ENCODE measurements at regions not wholly inside any gene's neighbourhood (a gene's known extent, or its start where the extent isn't known, plus 50 kb on each side); places are given as distances from the start of the nearest gene placed in this dataset.

- no peak overlapping the region for H3K4me3 ChIP-seq (ENCODE audit: low read depth, low read length)
- DNase-seq (ENCODE audit: low read depth), result no peak
- no peak for TF ChIP-seq CTCF (IDR thresholded peaks at IDR 0.05; ENCODE audit: low read depth, low read length, missing control alignments)
Observed at GRCh38 chr10:33643042-33643441, 308.6 kb upstream of the NRP1 start.

DNA sequence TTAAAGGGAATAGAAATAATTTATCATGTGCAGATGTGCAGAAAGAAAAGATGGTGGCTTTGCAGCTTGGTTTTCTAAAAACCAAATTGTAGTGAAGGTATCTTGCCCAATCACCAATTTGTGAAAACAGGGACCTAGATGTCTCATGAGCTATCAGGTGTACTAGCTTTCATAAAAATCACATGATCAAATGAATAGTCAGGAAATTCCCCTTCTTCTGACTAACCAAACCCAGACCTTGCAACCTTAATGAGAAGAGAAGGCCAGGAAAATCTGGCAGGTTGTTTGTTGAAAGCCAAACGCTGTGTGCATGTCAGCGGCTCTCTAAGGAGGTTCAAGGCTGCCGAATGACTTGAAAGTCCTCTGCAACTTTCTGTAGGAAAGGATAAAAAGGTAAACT, 304.4 kb upstream of the NRP1 start:
- H3K4me3 ChIP-seq (ENCODE audit: low read depth, low read length), result no peak overlapping the region
- DNase-seq (ENCODE audit: low read depth), result no peak
- TF ChIP-seq CTCF (IDR thresholded peaks at IDR 0.05; ENCODE audit: low read depth, low read length, missing control alignments), result no peak

GRCh38 chr10:33638374-33638773, 303.9 kb upstream of the NRP1 start:
- no peak for DNase-seq (ENCODE audit: low read depth)
- TF ChIP-seq CTCF (IDR thresholded peaks at IDR 0.05; ENCODE audit: low read depth, low read length, missing control alignments), result no peak

DNA sequence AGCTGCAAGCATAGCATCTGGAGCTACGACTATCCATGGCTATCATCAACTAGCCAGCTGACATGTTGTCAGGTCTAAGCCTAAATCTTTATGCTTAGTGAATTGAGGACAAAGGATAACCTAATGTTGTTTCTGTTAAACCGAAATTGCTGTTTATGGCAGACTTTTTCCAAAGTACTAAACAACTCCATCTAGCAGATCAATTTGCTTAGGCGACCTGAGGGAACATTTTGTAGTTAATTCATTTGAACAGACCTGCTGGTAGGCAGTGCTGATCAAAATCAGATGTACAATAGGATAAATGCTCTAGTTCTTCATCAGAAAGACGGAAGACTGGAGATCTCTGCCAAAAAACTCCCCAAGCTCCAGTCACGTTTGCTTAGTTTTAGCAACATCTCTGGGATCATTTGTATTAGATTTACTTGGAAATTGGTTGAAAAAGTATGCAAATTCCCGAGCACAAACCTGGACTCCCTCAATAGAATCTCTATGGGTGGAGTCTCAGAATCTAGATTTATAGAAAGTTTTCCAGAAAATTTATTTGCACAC, 301.6 kb upstream of the NRP1 start:
- H3K4me3 ChIP-seq (ENCODE audit: low read depth, low read length), result no peak overlapping the region
- DNase-seq (ENCODE audit: low read depth), result no peak
- no peak for TF ChIP-seq CTCF (IDR thresholded peaks at IDR 0.05; ENCODE audit: low read depth, low read length, missing control alignments)

More at GRCh38 chr10:33638374-33638773, 303.9 kb upstream of the NRP1 start:
- no peak overlapping the region for H3K4me3 ChIP-seq (ENCODE audit: low read depth, low read length)

DNA sequence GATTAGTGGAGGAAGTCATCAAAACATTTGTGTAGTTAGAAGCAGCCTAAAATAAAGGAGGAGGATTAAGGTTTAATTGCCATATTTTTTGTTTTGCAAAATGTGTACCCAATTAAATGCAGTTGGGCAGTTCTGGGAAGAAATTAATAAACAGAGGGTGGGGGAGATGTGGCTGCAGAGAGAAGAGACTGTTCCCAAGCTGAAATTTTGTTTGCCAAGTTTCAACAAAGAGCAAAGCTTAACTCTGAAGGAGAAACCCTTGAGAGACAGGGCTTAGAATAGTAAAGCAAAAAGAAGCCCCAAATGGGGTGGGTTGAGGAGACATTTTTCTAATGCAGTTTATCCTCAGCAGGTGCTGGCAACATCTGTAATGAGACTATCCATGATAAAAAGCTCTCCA, 298.0 kb upstream of the NRP1 start:
- no peak overlapping the region for H3K4me3 ChIP-seq (ENCODE audit: low read depth, low read length)
- TF ChIP-seq CTCF (IDR thresholded peaks at IDR 0.05; ENCODE audit: low read depth, low read length, missing control alignments), result no peak
- DNase-seq (ENCODE audit: low read depth), result no peak

- no peak overlapping the region for H3K4me3 ChIP-seq (ENCODE audit: low read depth, low read length)
- DNase-seq (ENCODE audit: low read depth), result no peak
- TF ChIP-seq CTCF (IDR thresholded peaks at IDR 0.05; ENCODE audit: low read depth, low read length, missing control alignments), result no peak
Observed at GRCh38 chr10:33631991-33632390, 297.5 kb upstream of the NRP1 start.

DNA sequence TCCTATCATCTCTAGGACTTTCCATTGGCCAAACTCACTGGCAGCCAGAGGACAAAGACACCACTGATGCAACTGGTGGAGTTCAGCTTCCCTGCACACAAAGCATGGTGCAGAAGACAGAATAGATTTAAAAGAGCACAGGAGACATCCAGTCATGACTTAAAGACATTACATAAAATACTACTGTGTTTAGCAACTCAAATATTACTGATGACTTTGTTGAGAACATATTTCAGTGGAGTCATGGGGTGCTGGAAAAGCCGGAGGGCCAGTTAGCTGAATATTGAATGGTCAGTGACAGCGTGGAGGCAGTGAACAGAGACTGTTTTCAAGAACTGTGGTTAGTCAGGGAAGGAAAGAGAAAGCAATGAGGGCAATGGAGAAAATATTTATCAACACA, 296.3 kb upstream of the NRP1 start:
- H3K4me3 ChIP-seq (ENCODE audit: low read depth, low read length), result no peak overlapping the region
- TF ChIP-seq CTCF (IDR thresholded peaks at IDR 0.05; ENCODE audit: low read depth, low read length, missing control alignments), result no peak
- no peak for DNase-seq (ENCODE audit: low read depth)
